H54 (cell line): ENCODE measurements at regions not wholly inside any gene's neighbourhood (a gene's known extent, or its start where the extent isn't known, plus 50 kb on each side); places are given as distances from the start of the nearest gene placed in this dataset.

Experiments used
- DNase-seq: peaks from one replicate; pipeline ENCODE4 v3.0.0; 2011; ENCODE audit warnings: low spot score, mixed read lengths; ENCODE audit not compliant: insufficient read length
- FAIRE-seq: peaks from 3 replicates; lab custom pipeline; 2011; peaks lifted over from hg19 to GRCh38; lab: Jason Lieb, UNC
- POLR2A ChIP-seq: IDR thresholded peaks from 2 replicates; pipeline ENCODE4 v1.6.1; 2011; ENCODE audit warnings: low read depth, mild to moderate bottlenecking, low read length

DNA sequence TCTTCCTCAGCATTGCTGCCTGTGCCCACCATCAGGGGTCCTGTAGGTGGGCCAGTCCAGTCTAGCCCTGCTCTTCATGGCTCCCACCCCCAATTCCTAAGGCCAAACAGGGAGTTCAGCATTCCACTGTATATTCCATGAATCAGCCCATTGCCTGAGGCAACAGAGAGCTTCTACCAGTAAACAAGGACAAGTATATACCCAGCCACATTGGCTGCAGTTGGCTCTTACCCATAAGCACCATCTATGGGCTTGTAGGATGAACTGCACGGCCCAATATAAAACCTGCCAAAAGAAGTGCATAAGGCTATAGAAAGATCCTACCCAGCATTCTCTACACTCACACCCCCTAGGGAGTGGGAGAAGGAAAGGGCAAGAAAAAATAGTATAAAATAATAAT lies 95.1 kb upstream of the SALL3 start:
- DNase-seq (no peak), FAIRE-seq (no peak)
- TF ChIP-seq POLR2A: no peak

DNA sequence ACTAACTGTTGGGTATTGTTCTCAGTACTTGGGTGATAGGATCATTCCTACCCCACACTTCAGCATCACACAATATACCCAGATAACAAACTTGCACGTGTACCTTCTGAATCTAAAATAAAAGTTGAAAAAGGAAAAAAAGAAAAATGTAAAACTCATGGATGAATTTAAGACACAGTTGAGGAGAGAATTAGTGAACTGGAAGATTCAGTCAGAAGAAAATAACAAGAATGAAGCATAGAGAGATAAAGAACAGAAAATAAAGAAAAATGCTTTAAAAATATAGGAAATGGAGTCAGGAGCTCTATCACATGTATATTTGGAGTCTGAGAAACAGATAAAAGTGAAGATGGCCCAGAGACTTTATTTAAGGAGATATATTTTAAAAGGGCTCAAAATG lies 90.4 kb upstream of the SALL3 start:
- no peak for DNase-seq
- no peak for TF ChIP-seq POLR2A
- FAIRE-seq: no peak

DNA sequence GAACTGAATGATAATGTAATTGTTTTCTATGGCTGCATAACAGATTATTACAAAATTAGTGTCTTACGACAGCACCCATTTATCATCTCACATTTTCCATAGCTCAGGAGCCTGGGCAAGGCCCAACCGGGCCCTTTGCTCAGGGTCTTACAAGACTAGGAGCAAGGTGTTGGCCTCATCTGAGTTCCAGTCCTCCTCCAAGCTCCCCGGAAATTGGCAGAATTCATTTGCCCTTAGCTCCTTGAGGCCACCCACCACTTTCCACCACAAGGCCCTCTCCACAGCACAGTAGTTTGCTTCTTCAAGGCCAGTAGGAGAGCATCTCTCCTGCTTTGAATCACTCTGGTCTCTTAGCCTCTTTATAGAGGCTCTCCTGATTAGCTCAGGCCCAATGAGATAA lies 89.2 kb upstream of the SALL3 start:
- no peak for FAIRE-seq
- TF ChIP-seq POLR2A: no peak
- no peak for DNase-seq

DNA sequence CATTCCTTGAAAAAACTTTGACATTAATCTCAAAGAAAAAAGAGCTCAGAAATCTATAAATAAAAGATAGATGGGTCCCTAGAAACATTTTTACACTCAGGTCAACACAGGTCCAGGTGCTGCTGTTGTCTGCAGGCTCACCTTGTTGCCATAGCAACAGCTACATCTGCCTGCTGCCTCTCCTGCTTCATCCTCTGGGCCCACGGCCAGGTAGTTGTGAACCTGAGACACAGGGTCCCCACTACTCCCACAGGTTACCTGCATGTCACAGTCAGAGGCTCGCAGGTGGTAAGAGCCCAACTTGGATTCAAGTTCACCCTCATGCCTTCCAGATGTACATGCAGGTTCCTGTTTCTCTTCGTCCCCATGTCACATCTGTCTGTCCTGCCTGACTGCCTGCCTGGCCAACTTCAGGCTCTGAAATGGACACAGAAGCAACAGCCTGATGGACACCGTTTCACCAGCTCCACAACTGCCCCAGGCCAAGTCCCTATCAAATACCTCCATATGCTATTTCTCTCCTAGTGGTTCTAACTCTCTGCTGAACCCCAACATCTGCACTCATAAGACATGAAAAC lies 88.3 kb upstream of the SALL3 start:
- no peak for FAIRE-seq
- DNase-seq: no peak
- TF ChIP-seq POLR2A: no peak

DNA sequence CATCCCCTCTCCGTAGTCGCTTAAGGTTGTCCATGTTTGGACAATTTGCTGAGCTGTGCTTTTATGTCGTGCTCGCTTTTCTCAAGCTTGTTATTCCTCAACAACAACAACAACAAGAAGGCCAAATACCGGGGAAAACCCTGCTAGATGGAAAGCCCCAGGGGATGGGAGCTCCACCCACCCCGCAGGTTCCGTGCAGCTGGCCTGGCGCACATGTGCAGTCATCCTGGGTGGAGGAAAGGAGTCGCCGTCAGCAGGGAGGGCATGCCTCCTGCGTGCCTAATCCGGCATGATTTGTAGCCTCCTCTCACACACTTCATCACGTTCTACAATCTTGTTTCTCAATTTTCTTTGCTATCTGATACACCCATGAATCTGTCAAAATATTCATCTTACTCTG lies 87.4 kb upstream of the SALL3 start:
- FAIRE-seq: no peak
- DNase-seq: no peak

DNA sequence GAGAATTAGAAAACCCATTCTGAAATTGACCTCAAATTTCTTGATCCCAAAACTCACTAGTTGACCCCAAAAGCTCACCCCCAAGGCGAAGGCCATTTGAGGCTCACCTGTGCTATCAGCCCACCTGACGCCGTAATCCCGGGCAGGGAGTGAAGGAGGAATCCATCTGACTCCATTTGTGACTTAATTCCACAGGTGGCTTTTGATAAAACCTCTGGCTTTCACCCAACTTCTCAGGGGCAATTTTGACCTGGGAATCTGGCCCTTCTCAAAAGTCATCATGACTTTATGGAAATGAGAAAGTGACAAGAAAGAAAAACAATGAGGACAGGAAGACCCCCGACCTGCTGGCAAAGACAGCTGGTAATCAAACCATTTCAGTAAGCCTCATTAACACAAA lies 86.9 kb upstream of the SALL3 start:
- no peak for TF ChIP-seq POLR2A
- FAIRE-seq (no peak), DNase-seq (no peak)

More for the DNA sequence above, 87.4 kb upstream of the SALL3 start:
- no peak for TF ChIP-seq POLR2A

DNA sequence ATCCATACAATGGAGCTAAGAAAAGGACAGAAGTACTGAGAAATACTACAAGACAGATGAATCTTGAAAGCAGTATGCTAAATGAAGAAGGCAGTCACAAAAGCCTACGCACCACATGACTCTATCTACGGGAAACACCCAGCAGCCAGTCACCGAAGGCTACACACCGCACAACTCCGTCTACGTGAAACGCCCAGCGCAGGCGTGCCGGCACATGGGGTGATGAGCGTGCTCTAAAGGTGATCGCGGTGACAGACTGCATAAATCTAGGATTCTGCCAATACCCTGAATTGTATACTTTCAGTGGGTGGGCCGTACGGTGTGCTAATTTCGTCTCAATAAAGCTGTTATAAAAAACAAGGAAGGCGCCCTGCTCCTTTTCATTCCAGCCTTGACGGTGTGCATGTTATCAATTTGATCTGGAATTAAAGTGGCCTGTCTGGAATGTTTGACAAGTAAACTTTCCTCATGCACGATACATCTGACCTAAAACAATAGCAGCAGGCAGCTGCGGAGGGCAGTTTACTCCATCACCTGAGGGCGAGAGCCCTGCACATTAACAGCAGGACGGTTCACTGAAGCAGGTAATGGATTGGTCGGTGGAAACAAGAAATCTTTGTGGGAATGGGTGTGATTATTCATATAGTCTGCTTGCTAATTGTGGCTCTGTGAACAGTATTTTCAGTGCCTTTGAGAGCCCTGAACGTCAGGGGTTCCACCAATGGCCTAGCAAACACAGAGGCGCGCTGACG lies 86.2 kb upstream of the SALL3 start:
- DNase-seq (no peak), FAIRE-seq (no peak)
- no peak for TF ChIP-seq POLR2A

DNA sequence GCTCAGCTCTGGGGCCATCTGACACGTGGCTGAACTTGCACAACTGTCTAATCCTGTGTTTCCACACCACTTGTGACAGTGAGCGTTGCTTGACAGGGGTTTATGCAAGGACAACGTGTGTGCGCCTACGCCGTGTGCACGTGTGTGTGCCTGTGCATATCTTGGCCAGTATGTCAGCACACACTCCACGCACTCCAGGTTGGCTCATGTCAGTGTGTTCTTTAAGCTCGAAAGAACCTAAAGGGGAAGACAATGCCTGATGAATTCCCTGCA lies 85.6 kb upstream of the SALL3 start:
- no peak for FAIRE-seq
- no peak for TF ChIP-seq POLR2A
- no peak for DNase-seq

DNA sequence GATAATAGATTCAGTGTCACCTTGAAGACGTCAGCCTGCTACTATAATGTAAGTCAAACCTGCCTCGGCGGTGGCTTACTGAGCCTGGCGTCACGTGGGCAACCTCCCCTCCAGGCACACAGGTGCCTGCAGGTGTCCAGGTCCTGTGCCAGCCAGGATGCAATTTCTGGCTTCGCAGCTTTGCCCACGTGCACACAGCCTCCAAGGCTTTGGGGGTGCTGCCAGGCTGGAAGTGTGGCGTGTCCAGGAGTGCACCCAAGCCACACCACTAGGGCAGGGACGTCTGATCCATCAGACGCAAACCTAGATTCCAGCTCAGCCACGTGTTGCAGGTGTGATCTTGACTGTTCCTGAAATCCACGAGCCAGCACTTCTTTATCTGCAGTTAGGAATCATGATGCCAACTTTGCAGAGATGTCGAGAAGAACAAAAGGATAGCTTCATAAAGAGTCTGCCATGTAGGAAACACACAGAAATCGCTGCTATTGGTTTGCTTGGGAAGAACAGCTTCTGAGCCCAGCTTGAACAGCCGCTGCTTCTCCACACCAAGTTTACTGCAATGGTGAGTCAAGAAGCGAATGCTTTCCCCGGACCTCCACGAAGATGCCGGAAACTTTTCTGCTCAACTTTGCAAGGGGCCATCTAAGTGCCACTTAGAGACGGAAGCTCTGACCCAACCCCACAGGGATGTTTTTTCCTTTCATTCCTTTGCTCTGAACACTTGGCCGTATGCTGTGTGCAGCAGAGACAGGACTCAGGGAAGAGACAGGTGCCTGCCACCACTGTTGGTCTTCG lies 84.2 kb upstream of the SALL3 start:
- no peak for DNase-seq
- TF ChIP-seq POLR2A: no peak
- FAIRE-seq: no peak

DNA sequence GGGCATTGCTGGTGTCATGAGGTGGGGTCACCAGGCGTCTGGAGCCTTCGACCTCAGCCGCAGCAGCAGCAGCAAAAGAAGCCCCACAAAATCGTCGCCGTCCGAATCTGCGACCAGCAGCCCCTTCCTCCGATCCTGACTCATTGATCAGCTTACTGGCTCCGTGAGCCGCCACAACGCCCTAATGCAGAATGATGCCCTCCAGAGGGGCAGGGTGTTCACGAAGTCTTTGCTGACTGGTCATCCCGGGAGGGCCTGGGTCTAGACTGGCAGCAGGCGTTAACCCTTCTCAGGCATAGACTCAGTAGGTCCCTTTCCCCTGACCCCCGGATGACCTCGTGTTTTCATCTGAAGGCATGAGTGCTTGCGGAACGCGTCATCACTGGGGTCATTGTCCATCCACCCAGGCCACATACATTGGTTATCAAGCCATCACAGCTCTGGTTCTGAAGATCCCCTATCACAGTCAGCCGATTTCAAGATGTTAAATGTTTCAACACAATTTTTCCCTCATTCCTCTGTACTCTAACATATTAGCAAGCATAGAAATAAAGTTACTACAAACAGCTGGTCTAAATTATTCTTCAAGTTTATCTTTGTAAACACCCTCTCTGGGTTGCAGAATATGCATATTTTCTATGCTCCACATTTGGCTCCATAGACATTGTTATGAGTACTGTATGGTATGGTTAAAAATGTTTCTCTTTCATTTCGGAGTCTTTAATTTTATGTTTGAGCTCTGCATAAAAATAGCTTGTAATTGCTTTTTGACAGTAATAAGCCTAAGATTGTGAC lies 83.3 kb upstream of the SALL3 start:
- DNase-seq (no peak), FAIRE-seq (no peak)
- TF ChIP-seq POLR2A: no peak

DNA sequence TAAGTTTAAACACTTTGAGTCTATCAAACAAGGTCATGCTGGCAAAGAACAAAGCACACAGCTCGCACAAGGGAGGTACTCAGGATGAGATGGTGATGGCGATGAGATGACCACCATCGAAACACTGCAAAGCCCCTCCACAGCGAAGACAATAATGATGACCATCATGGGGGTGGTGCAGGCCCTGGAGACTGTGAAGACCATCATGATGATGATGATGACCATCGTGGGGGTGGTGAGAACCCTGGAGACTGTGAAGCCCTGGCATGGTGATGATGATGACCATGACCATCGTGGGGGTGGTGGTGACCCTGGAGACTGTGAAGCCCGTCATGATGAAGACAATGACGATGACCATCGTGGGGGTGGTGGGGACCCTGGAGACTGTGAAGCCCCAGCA lies 81.6 kb upstream of the SALL3 start:
- no peak for FAIRE-seq
- DNase-seq: no peak
- no peak for TF ChIP-seq POLR2A

DNA sequence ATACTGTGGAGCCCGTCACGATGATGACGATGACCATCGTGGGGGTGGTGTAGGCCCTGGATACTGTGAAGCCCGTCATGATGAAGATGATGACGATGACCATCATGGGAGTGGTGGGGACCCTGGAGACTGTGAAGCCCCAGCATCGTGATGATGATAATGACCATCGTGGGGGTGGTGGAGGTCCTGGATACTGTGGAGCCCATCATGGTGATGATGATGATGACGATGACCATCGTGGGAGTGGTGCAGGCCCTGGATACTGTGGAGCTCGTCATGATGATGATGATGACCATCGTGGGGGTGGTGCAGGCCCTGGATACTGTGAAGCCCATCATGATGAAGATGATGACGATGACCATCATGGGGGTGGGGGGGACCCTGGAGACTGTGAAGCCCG lies 81.0 kb upstream of the SALL3 start:
- TF ChIP-seq POLR2A: no peak
- FAIRE-seq (no peak), DNase-seq (no peak)

DNA sequence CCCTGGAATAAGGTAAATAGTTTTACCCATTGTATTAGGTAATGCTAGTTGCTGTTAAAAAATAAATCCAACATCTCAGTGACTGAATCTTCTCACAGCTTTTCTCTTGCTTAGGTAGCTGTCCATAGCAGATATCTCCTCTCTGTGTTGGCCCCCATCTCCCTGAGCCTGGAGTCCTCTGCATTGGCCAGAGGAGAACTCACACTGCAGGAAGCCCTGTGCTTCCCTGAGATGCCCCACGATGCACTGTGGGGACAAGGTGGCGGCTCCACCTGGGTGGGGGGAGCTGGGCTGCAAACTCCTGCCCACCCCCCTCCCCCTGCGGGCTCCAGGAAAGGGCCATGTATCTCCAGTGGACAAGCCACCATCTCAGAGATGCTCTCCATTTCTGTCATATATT lies 80.4 kb upstream of the SALL3 start:
- TF ChIP-seq POLR2A: no peak
- DNase-seq (no peak), FAIRE-seq (no peak)
